Calu3 (cell line): ENCODE measurements at regions not wholly inside any gene's neighbourhood (a gene's known extent, or its start where the extent isn't known, plus 50 kb on each side); places are given as distances from the start of the nearest gene placed in this dataset.

Experiments used
- BruUV-seq: library from RNA; stranded (reverse); fragments of 400-500 nt; replicated peaks from 2 replicates; lab custom pipeline; 2021; lab: Mats Ljungman, UMichigan
- CTCF ChIA-PET: fragments of 300-600 bp; sonication (Branson Sonifier 250); formaldehyde crosslinking; loops from one replicate; lab custom pipeline; 2022; ENCODE audit warnings: antibody characterized with exemption; lab: Charles Lee
- DNase-seq: peaks from one replicate; pipeline ENCODE4 v3.0.0; 2022
- H3K27ac Mint-ChIP-seq: one replicate; pipeline ENCODE4 v1.8.0; 2022; ENCODE audit warnings: mixed read lengths; ENCODE audit not compliant: unreplicated experiment
- H3K27me3 Mint-ChIP-seq: one replicate; pipeline ENCODE4 v1.8.0; 2022; ENCODE audit warnings: mixed read lengths; ENCODE audit not compliant: unreplicated experiment
- H3K36me3 Mint-ChIP-seq: one replicate; pipeline ENCODE4 v1.8.0; 2022; ENCODE audit warnings: mild to moderate bottlenecking, moderate library complexity, mixed read lengths; ENCODE audit not compliant: insufficient read depth, unreplicated experiment
- H3K4me1 Mint-ChIP-seq: one replicate; pipeline ENCODE4 v1.8.0; 2022; ENCODE audit warnings: mild to moderate bottlenecking, low read depth, mixed read lengths; ENCODE audit not compliant: unreplicated experiment
- H3K4me3 Mint-ChIP-seq: one replicate; pipeline ENCODE4 v1.8.0; 2022; ENCODE audit warnings: mild to moderate bottlenecking, low read depth, moderate library complexity, mixed read lengths; ENCODE audit not compliant: unreplicated experiment
- H3K9me3 Mint-ChIP-seq: one replicate; pipeline ENCODE4 v1.8.0; 2022; ENCODE audit warnings: low read depth, mixed read lengths; ENCODE audit not compliant: unreplicated experiment
- CTCF ChIP-seq: fragments of 200-600 bp; IDR thresholded peaks from one replicate; pipeline ENCODE4 v1.8.0; 2022; ENCODE audit warnings: antibody characterized with exemption; ENCODE audit not compliant: unreplicated experiment
- intact Hi-C: fragments of 100-400 bp; cut with micrococcal nuclease; formaldehyde crosslinking; loops from one replicate; pipeline ENCODE4 v1.10.0; 2022; ENCODE audit not compliant: unreplicated experiment

- Mint-ChIP-seq H3K27me3 (no peaks in the 10 kb centered on the region), H3K4me1 (no peaks in the 10 kb centered on the region), H3K9me3 (peaks cover 3% of the 10 kb centered on the region), H3K4me3 (no peak overlapping the region), H3K27ac (no peak overlapping the region), H3K36me3 (no peaks in the 10 kb centered on the region)
- no peak for TF ChIP-seq CTCF
- intact Hi-C loops = no loop called here
- DNase-seq = no peak
- CTCF ChIA-PET = interaction anchor here (0.6 kb wide), 1 partner anchor 52 kb away, joined by 3 read pairs; no protein-coding TSS in a partner anchor
- no TSS peak for BruUV-seq
These were observed 1434.7 kb upstream of the WWC1 start for GRCh38 chr5:166856791-166857190.

- no peaks in the 10 kb centered on the region for H3K4me1 Mint-ChIP-seq
- CTCF ChIA-PET = interaction anchor here (1.1 kb wide), 1 partner anchor 9 kb away, joined by 3 read pairs; no protein-coding TSS in a partner anchor
These were observed 1431.0 kb upstream of the WWC1 start for GRCh38 chr5:166860426-166860825.

GRCh38 chr5:166862581-166862980 is 1428.9 kb upstream of the WWC1 start:
- TF ChIP-seq CTCF = no peak
- Mint-ChIP-seq H3K27me3 (no peaks in the 10 kb centered on the region), H3K4me1 (no peaks in the 10 kb centered on the region), H3K36me3 (no peaks in the 10 kb centered on the region), H3K4me3 (no peak overlapping the region), H3K27ac (no peak overlapping the region), H3K9me3 (no peaks in the 10 kb centered on the region)
- intact Hi-C loops = no loop called here
- BruUV-seq = no TSS peak
- DNase-seq = no peak
- CTCF ChIA-PET = no interaction called here

More at GRCh38 chr5:166860426-166860825, 1431.0 kb upstream of the WWC1 start:
- TF ChIP-seq CTCF = no peak
- H3K27ac Mint-ChIP-seq = no peak overlapping the region
- intact Hi-C loops = no loop called here
- no TSS peak for BruUV-seq
- no peak overlapping the region for H3K4me3 Mint-ChIP-seq
- H3K36me3 Mint-ChIP-seq = no peaks in the 10 kb centered on the region
- H3K9me3 Mint-ChIP-seq = no peaks in the 10 kb centered on the region
- no peak for DNase-seq
- H3K27me3 Mint-ChIP-seq = no peaks in the 10 kb centered on the region

GRCh38 chr5:166865206-166865605 is 1426.2 kb upstream of the WWC1 start:
- DNase-seq = no peak

More at GRCh38 chr5:166865206-166865605, 1426.2 kb upstream of the WWC1 start:
- Mint-ChIP-seq H3K27ac (no peak overlapping the region), H3K4me1 (no peaks in the 10 kb centered on the region), H3K4me3 (no peak overlapping the region), H3K9me3 (peaks cover 2% of the 10 kb centered on the region), H3K36me3 (no peaks in the 10 kb centered on the region), H3K27me3 (no peaks in the 10 kb centered on the region)
- intact Hi-C loops = no loop called here
- CTCF ChIA-PET = no interaction called here
- TF ChIP-seq CTCF = no peak
- BruUV-seq = no TSS peak
